ENCODE measurements at regions not wholly inside any gene's neighbourhood (a gene's known extent, or its start where the extent isn't known, plus 50 kb on each side); places are given as distances from the start of the nearest gene placed in this dataset.
A peak's percentile ranks its signal among the peaks of the same experiment; 100 is the strongest.

GRCh38 chr4:54525602-54526001, 132.2 kb upstream of the KIT start:
- H3K4me1 ChIP-seq (ENCODE audit: insufficient read depth), result peaks cover 22% of the 10 kb centered on the region
- H3K79me2 ChIP-seq (ENCODE audit: insufficient read depth), result no peaks in the 10 kb centered on the region
- no peaks in the 10 kb centered on the region for H3K36me3 ChIP-seq (ENCODE audit: low read depth)
- H3K4me3 ChIP-seq, result no peak overlapping the region
- H3K9ac ChIP-seq, result no peak overlapping the region
- TF ChIP-seq EZH2 (IDR thresholded peaks at IDR 0.05; ENCODE audit: insufficient read depth, poor library complexity, severe bottlenecking) (no peak), EZH2phosphoT487 (IDR thresholded peaks at IDR 0.05; ENCODE audit: insufficient read depth, low read depth) (no peak)
- peak overlapping the region; percentile 30 for H3K4me2 ChIP-seq (ENCODE audit: unreplicated experiment)
- H4K20me1 ChIP-seq (ENCODE audit: insufficient read depth), result no peaks in the 10 kb centered on the region
- peaks cover 19% of the 10 kb centered on the region for H3F3A ChIP-seq (ENCODE audit: insufficient read depth)
- H3K27me3 ChIP-seq (replicated peaks; ENCODE audit: insufficient read depth), result no peaks in the 10 kb centered on the region
- no peak overlapping the region for H3K27ac ChIP-seq
- in situ Hi-C loops (cut with MboI), result no loop called here
- H3K9me2 ChIP-seq (ENCODE audit: insufficient read depth), result no peaks in the 10 kb centered on the region
- WGBS, 2 experiments (ENCODE audit: low coverage in 1 of 2, low lambda C conversion rate in 2 of 2, missing lambda C conversion rate in 2 of 2), result 15 to 29% methylated on average over 3 of the region's 3 CpGs
- H3K9me3 ChIP-seq (ENCODE audit: low read depth), result no peaks in the 10 kb centered on the region
- no peak overlapping the region for H2AFZ ChIP-seq
- peak; percentile 88 for DNase-seq

GRCh38 chr4:54526560-54526959, 131.2 kb upstream of the KIT start:
- in situ Hi-C loops (cut with MboI), result no loop called here
- H4K20me1 ChIP-seq (ENCODE audit: insufficient read depth), result no peaks in the 10 kb centered on the region
- no peaks in the 10 kb centered on the region for H3K36me3 ChIP-seq (ENCODE audit: low read depth)
- H3F3A ChIP-seq (ENCODE audit: insufficient read depth), result peaks cover 19% of the 10 kb centered on the region
- no peak overlapping the region for H3K9ac ChIP-seq
- no peak overlapping the region for H3K27ac ChIP-seq
- H3K27me3 ChIP-seq (replicated peaks; ENCODE audit: insufficient read depth), result no peaks in the 10 kb centered on the region
- no peaks in the 10 kb centered on the region for H3K79me2 ChIP-seq (ENCODE audit: insufficient read depth)
- H3K9me3 ChIP-seq (ENCODE audit: low read depth), result no peaks in the 10 kb centered on the region
- WGBS, 2 experiments (ENCODE audit: low coverage in 1 of 2, low lambda C conversion rate in 2 of 2, missing lambda C conversion rate in 2 of 2), result 30 to 42% methylated on average over 4 of the region's 4 CpGs
- peaks cover 22% of the 10 kb centered on the region for H3K4me1 ChIP-seq (ENCODE audit: insufficient read depth)
- H3K4me3 ChIP-seq, result no peak overlapping the region
- no peak for TF ChIP-seq EZH2 (IDR thresholded peaks at IDR 0.05; ENCODE audit: insufficient read depth, poor library complexity, severe bottlenecking)
- no peak for TF ChIP-seq EZH2phosphoT487 (IDR thresholded peaks at IDR 0.05; ENCODE audit: insufficient read depth, low read depth)
- H2AFZ ChIP-seq, result no peak overlapping the region
- H3K4me2 ChIP-seq (ENCODE audit: unreplicated experiment), result no peak overlapping the region
- no peaks in the 10 kb centered on the region for H3K9me2 ChIP-seq (ENCODE audit: insufficient read depth)
- no peak for DNase-seq

- peaks cover 19% of the 10 kb centered on the region for H3F3A ChIP-seq (ENCODE audit: insufficient read depth)
- WGBS, 2 experiments (ENCODE audit: low coverage in 1 of 2, low lambda C conversion rate in 2 of 2, missing lambda C conversion rate in 2 of 2), result 71 to 72% methylated on average over 6 of the region's 6 CpGs
- no peak overlapping the region for H3K9ac ChIP-seq
- no peak overlapping the region for H3K27ac ChIP-seq
- in situ Hi-C loops (cut with MboI), result no loop called here
- H2AFZ ChIP-seq, result no peak overlapping the region
- no peak overlapping the region for H3K4me3 ChIP-seq
- no peaks in the 10 kb centered on the region for H3K79me2 ChIP-seq (ENCODE audit: insufficient read depth)
- H4K20me1 ChIP-seq (ENCODE audit: insufficient read depth), result no peaks in the 10 kb centered on the region
- no peaks in the 10 kb centered on the region for H3K9me3 ChIP-seq (ENCODE audit: low read depth)
- TF ChIP-seq EZH2 (IDR thresholded peaks at IDR 0.05; ENCODE audit: insufficient read depth, poor library complexity, severe bottlenecking), result no peak
- no peaks in the 10 kb centered on the region for H3K27me3 ChIP-seq (replicated peaks; ENCODE audit: insufficient read depth)
- no peak for DNase-seq
- peaks cover 22% of the 10 kb centered on the region for H3K4me1 ChIP-seq (ENCODE audit: insufficient read depth)
- no peaks in the 10 kb centered on the region for H3K9me2 ChIP-seq (ENCODE audit: insufficient read depth)
- no peaks in the 10 kb centered on the region for H3K36me3 ChIP-seq (ENCODE audit: low read depth)
- H3K4me2 ChIP-seq (ENCODE audit: unreplicated experiment), result no peak overlapping the region
Observed at GRCh38 chr4:54527532-54527931, 130.2 kb upstream of the KIT start.

- H2AFZ ChIP-seq, result peak overlapping the region; percentile 72
- H4K20me1 ChIP-seq (ENCODE audit: insufficient read depth), result no peaks in the 10 kb centered on the region
- in situ Hi-C loops (cut with MboI), result no loop called here
- TF ChIP-seq EZH2 (IDR thresholded peaks at IDR 0.05; ENCODE audit: insufficient read depth, poor library complexity, severe bottlenecking), result no peak
- TF ChIP-seq EZH2phosphoT487 (IDR thresholded peaks at IDR 0.05; ENCODE audit: insufficient read depth, low read depth), result no peak
- H3K27me3 ChIP-seq (replicated peaks; ENCODE audit: insufficient read depth), result no peaks in the 10 kb centered on the region
- H3K36me3 ChIP-seq (ENCODE audit: low read depth), result no peaks in the 10 kb centered on the region
- H3K9ac ChIP-seq, result peak overlapping the region; percentile 9
- H3K4me2 ChIP-seq (ENCODE audit: unreplicated experiment), result peak overlapping the region; percentile 76
- no peaks in the 10 kb centered on the region for H3K79me2 ChIP-seq (ENCODE audit: insufficient read depth)
- WGBS, 2 experiments (ENCODE audit: low coverage in 1 of 2, low lambda C conversion rate in 2 of 2, missing lambda C conversion rate in 2 of 2), result 4 to 5% methylated on average over 26 of the region's 26 CpGs
- H3K9me3 ChIP-seq (ENCODE audit: low read depth), result no peaks in the 10 kb centered on the region
- no peak overlapping the region for H3K27ac ChIP-seq
- peaks cover 30% of the 10 kb centered on the region for H3F3A ChIP-seq (ENCODE audit: insufficient read depth)
- H3K4me1 ChIP-seq (ENCODE audit: insufficient read depth), result peaks cover 23% of the 10 kb centered on the region
- no peaks in the 10 kb centered on the region for H3K9me2 ChIP-seq (ENCODE audit: insufficient read depth)
- peak; percentile 78 for DNase-seq
- peak overlapping the region; percentile 67 for H3K4me3 ChIP-seq
Observed at GRCh38 chr4:54539500-54540029, 118.2 kb upstream of the KIT start.

GRCh38 chr4:54540931-54541330, 116.8 kb upstream of the KIT start:
- DNase-seq, result no peak
- Histone ChIP-seq H3K4me1 (ENCODE audit: insufficient read depth) (peaks cover 23% of the 10 kb centered on the region), H3K4me2 (ENCODE audit: unreplicated experiment) (no peak overlapping the region), H3F3A (ENCODE audit: insufficient read depth) (peaks cover 30% of the 10 kb centered on the region), H2AFZ (no peak overlapping the region), H3K9ac (no peak overlapping the region), H3K9me3 (ENCODE audit: low read depth) (no peaks in the 10 kb centered on the region), H3K79me2 (ENCODE audit: insufficient read depth) (no peaks in the 10 kb centered on the region), H3K27me3 (replicated peaks; ENCODE audit: insufficient read depth) (no peaks in the 10 kb centered on the region), H4K20me1 (ENCODE audit: insufficient read depth) (no peaks in the 10 kb centered on the region), H3K36me3 (ENCODE audit: low read depth) (no peaks in the 10 kb centered on the region), H3K27ac (no peak overlapping the region), H3K9me2 (ENCODE audit: insufficient read depth) (no peaks in the 10 kb centered on the region), H3K4me3 (no peak overlapping the region)
- in situ Hi-C loops (cut with MboI), result no loop called here
- WGBS, 2 experiments (ENCODE audit: low coverage in 1 of 2, low lambda C conversion rate in 2 of 2, missing lambda C conversion rate in 2 of 2), result 80 to 82% methylated on average over 2 of the region's 2 CpGs
- TF ChIP-seq EZH2 (IDR thresholded peaks at IDR 0.05; ENCODE audit: insufficient read depth, poor library complexity, severe bottlenecking) (no peak), EZH2phosphoT487 (IDR thresholded peaks at IDR 0.05; ENCODE audit: insufficient read depth, low read depth) (no peak)
